GM23338 (cell line): ENCODE measurements at regions not wholly inside any gene's neighbourhood (a gene's known extent, or its start where the extent isn't known, plus 50 kb on each side); places are given as distances from the start of the nearest gene placed in this dataset.
A peak's percentile ranks its signal among the peaks of the same experiment; 100 is the strongest.

Experiments
- ATAC-seq: fragments of 200-7000 bp; cut with Tn5 transposase; 3 replicates; pipeline ENCODE4 v1.9.1; 2020
- DNase-seq: peaks from one replicate; pipeline ENCODE4 v3.0.0-alpha.2; 2015; ENCODE audit warnings: low spot score
- H2AFZ ChIP-seq: fragments of 200-600 bp; sonication (generic); 2 replicates; pipeline ENCODE4 v1.8.0; 2016; ENCODE audit warnings: antibody characterized with exemption, mild to moderate bottlenecking, moderate library complexity
- H3F3A ChIP-seq: fragments of 200-600 bp; sonication (generic); replicated peaks from 2 replicates; pipeline ENCODE4 v1.8.0; 2017; ENCODE audit warnings: antibody characterized with exemption, mixed run types, low read depth
- H3K27ac ChIP-seq: fragments of 200-600 bp; sonication (generic); 2 replicates; pipeline ENCODE4 v1.6.1; 2016; ENCODE audit warnings: low read depth
- H3K27me3 ChIP-seq: fragments of 200-600 bp; sonication (generic); 2 replicates; pipeline ENCODE4 v1.8.0; 2016; ENCODE audit warnings: mild to moderate bottlenecking, mixed run types, moderate library complexity; ENCODE audit not compliant: insufficient read depth
- H3K36me3 ChIP-seq: fragments of 200-600 bp; sonication (generic); 2 replicates; pipeline ENCODE4 v1.8.0; 2016; ENCODE audit warnings: mild to moderate bottlenecking; ENCODE audit not compliant: insufficient read depth
- H3K4me1 ChIP-seq: fragments of 200-600 bp; sonication (generic); 2 replicates; pipeline ENCODE4 v1.8.0; 2016; ENCODE audit warnings: mild to moderate bottlenecking, moderate library complexity; ENCODE audit not compliant: insufficient read depth
- H3K4me2 ChIP-seq: fragments of 200-600 bp; sonication (generic); 2 replicates; pipeline ENCODE4 v1.7.1; 2017; ENCODE audit warnings: mixed run types
- H3K4me3 ChIP-seq: fragments of 200-600 bp; sonication (generic); 2 replicates; pipeline ENCODE4 v1.6.1; 2016; ENCODE audit warnings: mixed run types
- H3K79me2 ChIP-seq: fragments of 200-600 bp; sonication (generic); replicated peaks from 2 replicates; pipeline ENCODE4 v1.8.0; 2017; ENCODE audit warnings: mild to moderate bottlenecking; ENCODE audit not compliant: insufficient read depth
- H3K9me2 ChIP-seq: fragments of 200-600 bp; sonication (generic); 2 replicates; pipeline ENCODE4 v1.8.0; 2017; ENCODE audit not compliant: insufficient read depth
- H4K20me1 ChIP-seq: fragments of 200-600 bp; sonication (generic); replicated peaks from 2 replicates; pipeline ENCODE4 v1.8.0; 2017; ENCODE audit warnings: mild to moderate bottlenecking; ENCODE audit not compliant: insufficient read depth
- H3K27ac Mint-ChIP-seq: 2 replicates; pipeline ENCODE4 v1.8.0; 2020; ENCODE audit warnings: inconsistent platforms, mild to moderate bottlenecking, moderate library complexity, mixed read lengths
- H3K27me3 Mint-ChIP-seq: 3 replicates; pipeline ENCODE4 v1.8.0; 2022; ENCODE audit warnings: low read depth, mild to moderate bottlenecking, moderate library complexity, mixed read lengths, inconsistent platforms; ENCODE audit not compliant: insufficient read depth, poor library complexity
- H3K36me3 Mint-ChIP-seq: 3 replicates; pipeline ENCODE4 v1.8.0; 2021; ENCODE audit warnings: low read depth, mild to moderate bottlenecking, inconsistent platforms, moderate library complexity, mixed read lengths
- H3K4me1 Mint-ChIP-seq: 3 replicates; pipeline ENCODE4 v1.8.0; 2020; ENCODE audit warnings: mild to moderate bottlenecking, inconsistent platforms, mixed read lengths
- H3K4me3 Mint-ChIP-seq: 3 replicates; pipeline ENCODE4 v1.8.0; 2021; ENCODE audit warnings: moderate library complexity, mild to moderate bottlenecking, inconsistent platforms, mixed read lengths
- H3K9me3 Mint-ChIP-seq: 3 replicates; pipeline ENCODE4 v1.8.0; 2020; ENCODE audit warnings: moderate library complexity, mild to moderate bottlenecking, inconsistent platforms, mixed read lengths
- CTCF ChIP-seq, 2 experiments: fragments of 200-600 bp in 1 of 2; sonication (generic) in 1 of 2; conservative IDR thresholded peaks; 2 replicates each; pipeline versions ENCODE4 v1.5.1 to v1.6.1; 2016 to 2017; ENCODE audit warnings: antibody characterized with exemption in 2 of 2, low read depth in 2 of 2, mild to moderate bottlenecking in 2 of 2, moderate library complexity in 1 of 2
- JUNB ChIP-seq: IDR thresholded peaks from one replicate; pipeline ENCODE4 v1.6.1; 2016; ENCODE audit warnings: antibody characterized with exemption; ENCODE audit not compliant: unreplicated experiment
- STAT1 ChIP-seq: IDR thresholded peaks from one replicate; pipeline ENCODE4 v1.6.1; 2016; ENCODE audit warnings: antibody characterized with exemption; ENCODE audit not compliant: unreplicated experiment
- ZNF462 ChIP-seq: fragments of 250-450 bp; sonication (Bioruptor Pico); IDR thresholded peaks from 2 replicates; pipeline ENCODE4 v1.5.0; 2020; ENCODE audit warnings: mild to moderate bottlenecking, moderate library complexity

- TF ChIP-seq ZNF462 (CRISPR knock-in tag), result no peak
Observed at GRCh38 chr13:47610687-47611086, 390.4 kb downstream of the SUCLA2 start (continued).

- H4K20me1 ChIP-seq, result no peaks in the 10 kb centered on the region
- no peak overlapping the region for H3K4me3 Mint-ChIP-seq
- no peaks in the 10 kb centered on the region for H3K9me2 ChIP-seq
- no peaks in the 10 kb centered on the region for H3K4me1 Mint-ChIP-seq
- peaks cover 2% of the 10 kb centered on the region for H3K27me3 Mint-ChIP-seq
- DNase-seq (no peak), ATAC-seq (no peak)
- H3K36me3 ChIP-seq, result no peaks in the 10 kb centered on the region
- H3K27ac Mint-ChIP-seq, result no peak overlapping the region
- no peak overlapping the region for H3K4me2 ChIP-seq
- H3K36me3 Mint-ChIP-seq, result no peaks in the 10 kb centered on the region
- H3K27me3 ChIP-seq, result no peaks in the 10 kb centered on the region
- no peak for TF ChIP-seq STAT1
- H3K4me1 ChIP-seq, result no peaks in the 10 kb centered on the region
- no peak overlapping the region for H3K4me3 ChIP-seq
- H3K27ac ChIP-seq, result no peak overlapping the region
- no peak overlapping the region for H2AFZ ChIP-seq
- H3K79me2 ChIP-seq, result no peaks in the 10 kb centered on the region
- no peaks in the 10 kb centered on the region; the same call in 2 of the 3 replicates for H3K9me3 Mint-ChIP-seq
- no peaks in the 10 kb centered on the region for H3F3A ChIP-seq
Observed at GRCh38 chr13:47603365-47603764, 397.7 kb downstream of the SUCLA2 start.

GRCh38 chr13:47598340-47598911, 402.6 kb downstream of the SUCLA2 start:
- peaks cover 15% of the 10 kb centered on the region; the same call in 2 of the 3 replicates for H3K9me3 Mint-ChIP-seq
- Histone ChIP-seq H3K27ac (no peak overlapping the region), H3K79me2 (no peaks in the 10 kb centered on the region), H2AFZ (no peak overlapping the region), H3K4me1 (no peaks in the 10 kb centered on the region), H3K27me3 (no peaks in the 10 kb centered on the region), H3F3A (no peaks in the 10 kb centered on the region), H3K36me3 (no peaks in the 10 kb centered on the region), H4K20me1 (no peaks in the 10 kb centered on the region), H3K4me2 (no peak overlapping the region), H3K4me3 (no peak overlapping the region), H3K9me2 (no peaks in the 10 kb centered on the region)
- H3K4me1 Mint-ChIP-seq, result no peaks in the 10 kb centered on the region
- ATAC-seq (no peak), DNase-seq (peak; percentile 7)
- H3K36me3 Mint-ChIP-seq, result peaks cover 3% of the 10 kb centered on the region; the same call in 1 of the 3 replicates
- H3K27ac Mint-ChIP-seq, result no peak overlapping the region
- TF ChIP-seq JUNB, result no peak
- peak in 1 of 2 experiments; percentile 61; a peak in 3 of 4 replicates for TF ChIP-seq CTCF (conservative IDR thresholded peaks at IDR 0.05; ENCODE audit: low read depth in 2 of 2)
- no peak overlapping the region for H3K4me3 Mint-ChIP-seq
- H3K27me3 Mint-ChIP-seq, result peaks cover 2% of the 10 kb centered on the region
